HG03565 (cell line): ENCODE measurements at regions not wholly inside any gene's neighbourhood (a gene's known extent, or its start where the extent isn't known, plus 50 kb on each side); places are given as distances from the start of the nearest gene placed in this dataset.
A peak's percentile ranks its signal among the peaks of the same experiment; 100 is the strongest.
"Not testable (repeated sequence)": the region's sequence is repeated elsewhere in the genome, so short reads cannot be mapped to it uniquely, and the experiment has no call there.

Experiments used
- ATAC-seq: cut with Tn5 transposase; IDR thresholded peaks from one replicate; pipeline ENCODE4 v1.9.1; 2021; ENCODE audit warnings: mild to moderate bottlenecking, moderate library complexity; ENCODE audit not compliant: unreplicated experiment

- no peak for ATAC-seq
Measured at GRCh38 chr2:66317268-66317890, 117.5 kb upstream of the MEIS1 start.

DNA sequence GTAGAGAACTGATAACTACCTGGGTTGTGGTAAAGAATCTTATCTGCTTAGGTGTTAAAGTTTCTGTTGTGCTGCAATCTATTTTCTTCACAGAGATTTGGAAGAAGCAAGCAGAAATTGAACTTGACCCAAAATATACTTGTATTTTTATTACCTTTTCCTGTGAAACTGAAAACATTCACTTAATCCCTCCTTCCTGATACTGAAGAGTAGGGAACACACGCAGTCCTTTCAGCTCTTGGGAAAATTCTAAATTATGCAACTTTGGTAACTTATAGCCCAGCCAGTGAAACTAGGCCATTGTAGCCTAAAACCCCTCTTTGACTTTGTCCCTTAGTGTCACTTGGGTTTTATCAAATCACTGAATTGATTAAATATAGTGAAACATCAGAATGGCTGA lies 128.4 kb upstream of the MEIS1 start:
- no peak for ATAC-seq

- ATAC-seq: no peak
Measured at GRCh38 chr2:66305718-66306117, 129.2 kb upstream of the MEIS1 start.

DNA sequence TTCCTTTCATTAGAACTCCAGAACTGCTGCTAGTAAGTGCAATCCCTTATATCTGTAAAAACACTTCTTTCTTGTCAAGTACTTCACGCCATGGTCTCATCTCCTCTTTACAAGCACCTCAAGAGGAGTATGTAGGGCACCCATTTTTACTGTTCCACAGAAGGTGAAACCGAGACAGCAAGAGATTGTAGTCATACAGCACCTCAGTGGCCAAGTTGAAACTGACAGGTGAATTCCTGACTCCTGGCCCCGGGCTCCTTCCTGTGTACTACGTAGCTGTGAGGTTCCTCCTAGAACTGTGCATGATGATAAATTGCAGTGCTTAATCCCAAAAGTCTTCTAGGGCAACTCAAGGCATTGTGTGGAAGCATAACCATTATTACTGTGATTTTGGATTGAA lies 131.5 kb upstream of the MEIS1 start:
- peak; percentile 51 for ATAC-seq

DNA sequence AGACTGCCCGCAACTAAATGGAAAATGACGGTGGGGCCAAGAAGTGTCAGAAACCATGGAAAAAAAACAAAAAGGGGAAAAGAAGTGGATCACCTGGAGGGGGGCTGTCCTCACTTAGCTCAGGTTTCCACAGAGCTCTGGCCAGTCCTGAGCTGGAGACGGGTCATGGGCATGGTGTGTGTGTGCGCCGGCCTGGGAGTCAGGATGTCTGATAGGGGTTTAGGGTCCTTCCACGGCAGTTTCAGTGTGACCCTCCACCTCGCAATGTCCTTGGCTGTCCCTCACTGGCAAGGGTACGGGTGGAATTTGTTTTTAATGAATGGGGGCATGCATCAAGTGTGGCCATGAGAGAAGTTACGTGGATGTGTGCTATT lies 133.2 kb upstream of the MEIS1 start:
- no peak for ATAC-seq

GRCh38 chr2:66301022-66301766 lies 133.7 kb upstream of the MEIS1 start:
- ATAC-seq: no peak

DNA sequence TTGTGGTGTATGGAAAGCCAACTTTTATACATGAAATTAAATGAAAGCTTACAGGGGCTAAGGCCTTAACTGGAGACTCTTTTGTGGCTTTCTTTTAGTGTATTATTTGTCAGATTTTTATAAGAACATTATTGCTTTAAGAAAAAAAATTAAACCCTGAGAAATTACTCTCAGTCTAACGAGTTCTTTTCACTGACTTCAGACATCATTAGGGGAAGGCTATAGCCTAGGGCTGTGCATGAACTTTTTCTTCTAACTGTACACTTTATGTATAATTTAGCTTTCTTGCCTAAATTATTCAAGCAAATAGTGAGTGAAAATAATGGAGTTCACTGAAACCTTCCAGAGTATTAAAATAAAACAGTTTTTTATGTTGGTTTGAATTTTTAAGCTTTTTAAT lies 151.1 kb upstream of the MEIS1 start:
- ATAC-seq: no peak

GRCh38 chr2:66281980-66282379 lies 152.9 kb upstream of the MEIS1 start:
- no peak for ATAC-seq

DNA sequence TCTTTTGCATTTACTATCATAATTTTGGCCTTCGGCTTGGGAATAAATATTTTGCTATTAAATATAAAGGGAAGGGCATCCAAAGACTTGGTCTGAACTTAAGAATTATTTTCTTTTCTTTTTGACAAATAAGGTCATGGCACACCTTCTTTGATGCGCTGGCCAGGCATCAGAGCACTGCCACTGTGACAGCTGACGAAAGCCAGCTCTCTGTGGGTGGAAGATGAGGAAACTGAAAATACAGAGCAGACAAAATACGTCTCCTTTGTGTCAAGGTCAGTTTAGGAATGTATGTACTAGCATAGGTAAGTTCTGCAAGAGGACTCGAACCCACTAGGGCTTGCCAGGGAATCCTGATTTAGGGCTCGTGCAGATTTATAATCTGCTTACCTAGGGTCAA lies 155.9 kb upstream of the MEIS1 start:
- no peak for ATAC-seq

DNA sequence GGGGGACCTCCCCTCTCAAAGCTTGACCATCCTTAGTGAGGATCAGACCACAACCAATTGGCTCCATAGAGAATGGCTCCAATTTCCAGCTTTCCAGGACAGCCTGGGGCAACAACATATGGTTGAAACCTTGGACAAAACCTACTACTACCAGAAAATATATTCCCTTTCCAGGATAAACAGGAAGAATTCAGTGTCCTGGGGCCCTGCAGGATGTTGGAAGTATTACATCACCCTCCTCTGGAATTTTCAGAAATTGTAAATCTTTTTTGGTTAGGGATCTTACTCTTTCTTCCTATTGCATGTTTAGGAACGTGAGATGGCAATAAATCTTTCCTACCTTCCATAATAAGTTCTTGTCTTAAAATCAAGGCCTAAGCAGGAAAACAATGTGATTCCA lies 158.9 kb upstream of the MEIS1 start:
- ATAC-seq: no peak

- ATAC-seq: no peak
Measured at GRCh38 chr2:66273933-66274490, 160.9 kb upstream of the MEIS1 start.

- ATAC-seq: no peak
Measured at GRCh38 chr2:66272751-66273150, 162.2 kb upstream of the MEIS1 start.

GRCh38 chr2:66271777-66272176 lies 163.1 kb upstream of the MEIS1 start:
- no peak for ATAC-seq

GRCh38 chr2:66270247-66270646 lies 164.7 kb upstream of the MEIS1 start:
- no peak for ATAC-seq

GRCh38 chr2:66269166-66269565 lies 165.8 kb upstream of the MEIS1 start:
- ATAC-seq: no peak

DNA sequence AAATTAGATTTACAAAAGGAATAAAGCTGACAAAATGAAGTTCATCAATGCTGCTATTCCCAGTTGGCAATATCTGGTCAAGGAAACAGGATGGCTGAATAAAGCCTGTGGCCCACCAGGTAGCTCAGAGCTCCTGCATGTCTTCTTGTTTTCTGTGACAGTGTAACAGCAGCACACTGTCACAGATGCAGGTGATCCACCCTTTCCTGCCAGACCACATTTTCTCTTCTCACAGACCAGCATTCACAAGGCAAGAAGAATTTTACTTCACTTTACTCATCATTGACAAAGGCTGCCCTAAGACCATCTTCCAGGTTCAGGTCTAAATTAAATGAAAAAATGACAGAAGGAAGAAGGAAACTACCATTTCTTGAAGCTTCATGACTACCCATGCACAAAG lies 166.2 kb upstream of the MEIS1 start:
- ATAC-seq: no peak

DNA sequence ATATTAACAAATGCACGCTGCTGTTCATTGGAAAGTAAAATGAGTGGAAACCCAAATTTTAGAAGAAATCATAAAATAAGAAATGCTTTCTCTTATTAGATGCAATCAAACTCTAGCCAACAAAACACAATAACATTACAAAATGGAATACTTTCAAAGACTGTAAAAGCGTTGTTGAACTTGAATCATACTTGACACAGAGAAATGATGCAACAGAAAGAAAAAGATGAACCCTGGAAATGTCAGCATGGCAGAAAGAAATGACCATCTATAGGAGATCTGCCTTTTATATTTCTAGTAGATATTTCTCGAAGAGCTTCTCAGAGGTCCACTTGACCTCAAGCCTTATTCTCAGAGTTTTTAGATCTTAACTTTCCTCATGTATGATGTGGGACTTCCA lies 170.6 kb upstream of the MEIS1 start:
- ATAC-seq: no peak

DNA sequence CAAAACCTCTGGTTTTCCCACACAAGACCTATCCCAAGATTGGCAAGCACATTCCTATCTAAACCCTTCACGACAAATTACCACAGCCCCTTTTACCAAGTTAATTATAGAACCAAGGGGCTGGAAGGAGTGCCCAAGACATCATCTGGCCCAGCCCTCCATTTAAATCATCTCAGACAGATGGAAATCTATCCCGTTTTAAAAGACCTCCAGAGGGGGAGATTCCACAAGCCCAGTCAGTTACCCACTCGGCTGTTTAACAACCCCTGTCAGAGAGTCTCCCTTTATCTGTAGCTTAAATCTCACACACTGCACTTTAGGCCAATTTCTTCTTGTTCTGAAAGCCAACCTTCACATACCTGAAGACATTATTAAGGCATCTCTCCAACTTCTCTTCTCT lies 179.1 kb upstream of the MEIS1 start:
- ATAC-seq: no peak

DNA sequence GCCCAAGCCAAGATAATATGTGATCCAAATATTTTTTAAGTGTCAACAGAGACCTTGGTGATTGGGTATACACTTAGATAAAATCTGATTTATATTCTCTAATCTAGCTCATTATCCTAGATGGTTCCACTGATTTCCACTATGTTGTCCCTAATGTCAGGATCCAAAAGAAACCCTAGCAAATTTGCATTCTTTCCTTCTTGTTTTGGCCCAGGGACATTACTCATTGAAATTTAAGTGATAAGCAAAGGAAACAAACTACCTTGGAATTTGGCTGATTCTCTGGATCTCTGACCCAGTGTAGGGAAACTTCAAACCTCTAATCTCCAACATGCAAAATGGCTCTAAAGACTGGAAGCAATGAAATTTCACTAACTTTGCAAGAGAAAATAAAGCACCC lies 179.8 kb upstream of the MEIS1 start:
- no peak for ATAC-seq

DNA sequence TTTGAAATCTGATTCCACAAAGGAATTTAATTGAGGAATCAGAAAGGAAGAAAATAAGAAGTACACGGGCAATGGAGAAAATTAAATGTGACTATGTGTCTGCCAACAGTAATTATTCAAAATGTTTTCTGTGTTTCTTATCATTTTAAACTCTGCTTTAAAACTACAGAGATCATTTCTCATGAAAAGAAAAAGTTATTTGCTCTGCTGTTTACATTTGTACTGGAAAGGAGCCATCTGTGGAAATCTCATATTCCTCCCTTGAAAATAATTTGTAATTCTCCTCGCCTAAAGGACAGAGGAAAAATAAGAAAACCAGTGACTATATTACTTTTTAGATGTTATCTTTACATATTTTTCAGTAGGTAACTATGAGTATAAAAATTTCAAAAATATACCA lies 181.9 kb upstream of the MEIS1 start:
- ATAC-seq: no peak

DNA sequence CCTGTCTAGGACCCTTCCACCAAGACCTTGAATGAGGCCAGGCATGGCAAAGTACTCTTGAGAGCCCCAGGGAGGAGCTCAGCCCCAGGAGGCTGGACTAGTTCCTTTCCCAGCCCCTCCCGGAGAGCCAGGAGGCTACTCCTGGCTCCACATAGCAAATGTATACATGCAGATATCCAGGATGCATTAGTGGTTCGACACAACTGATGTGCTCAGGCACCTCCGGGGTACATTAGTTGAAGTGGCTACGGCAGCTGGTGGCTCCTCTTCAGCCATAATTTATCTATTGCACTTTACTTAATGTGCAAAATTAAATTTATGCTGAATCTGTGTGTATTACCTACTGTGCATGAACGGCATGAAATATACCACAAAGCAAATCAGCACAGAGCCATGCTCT lies 182.8 kb upstream of the MEIS1 start:
- no peak for ATAC-seq

DNA sequence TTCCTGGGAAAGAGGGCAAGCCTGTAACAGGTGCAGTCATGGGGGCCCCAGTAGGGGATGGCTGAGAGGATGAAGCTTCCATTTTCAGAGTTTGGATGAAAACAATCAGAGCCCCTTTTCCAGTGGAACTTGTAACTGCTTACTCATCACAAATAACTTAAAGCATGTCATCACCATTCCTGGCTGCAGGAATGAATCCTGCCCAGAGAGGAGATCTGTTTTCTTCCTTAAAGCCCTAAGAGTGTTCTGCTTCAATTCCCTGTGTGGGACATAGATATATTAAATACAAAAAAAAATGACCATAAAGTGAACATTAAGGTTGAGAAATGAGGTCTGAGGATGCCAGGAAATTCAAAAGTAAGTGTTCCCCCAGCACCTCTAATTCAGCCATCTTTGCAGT lies 183.4 kb upstream of the MEIS1 start:
- no peak for ATAC-seq

GRCh38 chr2:66249089-66249488 lies 185.8 kb upstream of the MEIS1 start:
- not testable (repeated sequence) for ATAC-seq
